T-cell (primary cell): ENCODE measurements at regions not wholly inside any gene's neighbourhood (a gene's known extent, or its start where the extent isn't known, plus 50 kb on each side); places are given as distances from the start of the nearest gene placed in this dataset.
"Not testable (repeated sequence)": the region's sequence is repeated elsewhere in the genome, so short reads cannot be mapped to it uniquely, and the experiment has no call there.

Source experiments
- ATAC-seq, 4 experiments: fragments of 200-7000 bp in 3 of 4; fragments of 150-1000 bp in 1 of 4; cut with Tn5 transposase; replicated peaks in 1 of 4; 1 replicate in 3 of 4; 2 replicates in 1 of 4; pipeline ENCODE4 v1.10.0; 2021; ENCODE audit warnings: moderate library complexity in 3 of 4, mild to moderate bottlenecking in 2 of 4, moderate number of reproducible peaks in 1 of 4
- CTCF ChIA-PET, 2 donors: fragments of 300-600 bp; sonication (Branson Sonifier 250); formaldehyde crosslinking; loops; one replicate each; lab custom pipeline; 2022; ENCODE audit warnings: antibody characterized with exemption in 2 of 2; lab: Charles Lee
- POLR2A ChIA-PET, 2 donors: fragments of 300-600 bp; sonication (Branson Sonifier 250); formaldehyde crosslinking; loops; one replicate each; lab custom pipeline; 2022; ENCODE audit warnings: antibody characterized with exemption in 2 of 2; lab: Charles Lee
- DNase-seq, 35 experiments: peaks; one replicate each; pipeline versions ENCODE4 v3.0.0 to v3.0.0-alpha.2; 2013 to 2023
- H3K27ac ChIP-seq: one replicate; pipeline ENCODE4 v1.5.1; 2013; ENCODE audit warnings: low read length
- H3K27me3 ChIP-seq, 2 experiments: replicated peaks in 1 of 2; 1 replicate in 1 of 2; 2 replicates in 1 of 2; pipeline versions ENCODE4 v1.6.1 to v1.7.0; 2013; ENCODE audit warnings: low read length in 1 of 2, mixed read lengths in 1 of 2; ENCODE audit not compliant: control insufficient read depth in 2 of 2, insufficient read depth in 2 of 2; ENCODE audit errors: extremely low read depth in 1 of 2
- H3K36me3 ChIP-seq, 2 donors: 1 replicate in 1 of 2; 2 replicates in 1 of 2; pipeline versions ENCODE4 v1.6.1 to v1.7.0; 2013; ENCODE audit warnings: low read length in 1 of 2; ENCODE audit not compliant: control insufficient read depth in 2 of 2, insufficient read depth in 1 of 2; ENCODE audit errors: extremely low read depth in 1 of 2
- H3K4me1 ChIP-seq, 2 experiments: 1 replicate in 1 of 2; 2 replicates in 1 of 2; pipeline versions ENCODE4 v1.6.1 to v1.7.0; 2013; ENCODE audit warnings: low read length in 2 of 2, mixed read lengths in 1 of 2; ENCODE audit not compliant: insufficient read depth in 2 of 2, control insufficient read depth in 1 of 2; ENCODE audit errors: extremely low read depth in 1 of 2
- H3K4me3 ChIP-seq, 2 donors: 1 replicate in 1 of 2; 2 replicates in 1 of 2; pipeline versions ENCODE4 v1.5.1 to v1.7.0; 2013; ENCODE audit warnings: mild to moderate bottlenecking in 2 of 2, low read length in 1 of 2, moderate library complexity in 1 of 2; ENCODE audit not compliant: control insufficient read depth in 1 of 2; ENCODE audit errors: extremely low read depth in 1 of 2
- H3K9me3 ChIP-seq: 2 replicates; pipeline ENCODE4 v1.7.0; 2013
- H3K27ac Mint-ChIP-seq, 2 donors: one replicate each; pipeline ENCODE4 v1.8.0; 2020 to 2021; ENCODE audit warnings: mild to moderate bottlenecking in 2 of 2, mixed read lengths in 2 of 2
- H3K27me3 Mint-ChIP-seq, 2 donors: one replicate each; pipeline ENCODE4 v1.8.0; 2021 to 2022; ENCODE audit warnings: mixed read lengths in 2 of 2
- H3K36me3 Mint-ChIP-seq: one replicate; pipeline ENCODE4 v1.8.0; 2021; ENCODE audit warnings: mixed read lengths
- H3K4me1 Mint-ChIP-seq, 3 donors: one replicate each; pipeline ENCODE4 v1.8.0; 2020 to 2022; ENCODE audit warnings: mixed read lengths in 3 of 3, mild to moderate bottlenecking in 1 of 3
- H3K4me3 Mint-ChIP-seq, 3 donors: one replicate each; pipeline ENCODE4 v1.8.0; 2020 to 2022; ENCODE audit warnings: mild to moderate bottlenecking in 3 of 3, mixed read lengths in 3 of 3, moderate library complexity in 3 of 3
- H3K9me3 Mint-ChIP-seq, 3 donors: one replicate each; pipeline ENCODE4 v1.8.0; 2020 to 2022; ENCODE audit warnings: mixed read lengths in 3 of 3
- WGBS: methylation state at CpG from one replicate; pipeline ENCODE4 v1.1.5; 2013; ENCODE audit warnings: missing lambda C conversion rate; ENCODE audit not compliant: insufficient coverage; 5-methylcytosine and 5-hydroxymethylcytosine counted together

GRCh38 chr14:100429537-100429936 lies 106.4 kb downstream of the SLC25A47 start:
- WGBS, result 40% methylated on average over 1 of the region's 3 CpGs
- H3K4me3 ChIP-seq, result no peak overlapping the region
- CTCF ChIA-PET, result no interaction called here

GRCh38 chr14:100430571-100430970 lies 107.4 kb downstream of the SLC25A47 start:
- H3K27ac Mint-ChIP-seq, result no peak overlapping the region
- Histone ChIP-seq H3K4me3 (no peak overlapping the region), H3K27me3 (no peaks in the 10 kb centered on the region), H3K4me1 (no peaks in the 10 kb centered on the region), H3K36me3 (no peaks in the 10 kb centered on the region), H3K9me3 (no peaks in the 10 kb centered on the region), H3K27ac (no peak overlapping the region)
- WGBS, result 88% methylated on average over 8 of the region's 11 CpGs
- H3K9me3 Mint-ChIP-seq, result no peaks in the 10 kb centered on the region
- ATAC-seq (no peak), DNase-seq (no peak)
- CTCF ChIA-PET, result interaction anchor here in 1 of 2 donors (0.5 kb wide), 1 partner anchor 51 kb away, joined by 3 read pairs; no protein-coding TSS in a partner anchor
- peaks cover 15% of the 10 kb centered on the region for H3K36me3 Mint-ChIP-seq
- POLR2A ChIA-PET, result no interaction called here
- H3K4me3 Mint-ChIP-seq, result no peak overlapping the region
- no peaks in the 10 kb centered on the region for H3K27me3 Mint-ChIP-seq
- H3K4me1 Mint-ChIP-seq, result peaks cover 0 to 5% (median 2%) of the 10 kb centered on the region in 3 donors

More at GRCh38 chr14:100429537-100429936, 106.4 kb downstream of the SLC25A47 start:
- Histone ChIP-seq H3K27me3 (no peaks in the 10 kb centered on the region), H3K36me3 (no peaks in the 10 kb centered on the region), H3K4me1 (peaks cover 0 to 5% of the 10 kb centered on the region in 2 experiments), H3K9me3 (no peaks in the 10 kb centered on the region), H3K27ac (no peak overlapping the region)
- Mint-ChIP-seq H3K4me3 (no peak overlapping the region), H3K27me3 (no peaks in the 10 kb centered on the region), H3K9me3 (no peaks in the 10 kb centered on the region), H3K36me3 (peaks cover 15% of the 10 kb centered on the region), H3K27ac (no peak overlapping the region), H3K4me1 (peaks cover 9 to 12% (median 10%) of the 10 kb centered on the region in 3 donors)
- ATAC-seq (no peak), DNase-seq (no peak)
- POLR2A ChIA-PET, result no interaction called here

- DNase-seq, H3K9me3 Mint-ChIP-seq, H3K27me3 Mint-ChIP-seq, H3K9me3 ChIP-seq, H3K27me3 ChIP-seq, H3K4me3 Mint-ChIP-seq, CTCF ChIA-PET, H3K4me1 ChIP-seq, H3K27ac Mint-ChIP-seq, H3K4me3 ChIP-seq, H3K36me3 ChIP-seq, H3K4me1 Mint-ChIP-seq, ATAC-seq, H3K27ac ChIP-seq: not testable (repeated sequence)
- no CpG with 5 or more reads among the region's 4 CpGs for WGBS
- H3K36me3 Mint-ChIP-seq, result peaks cover 15% of the 10 kb centered on the region
- POLR2A ChIA-PET, result interaction anchor here in 1 of 2 donors (0.6 kb wide), 1 partner anchor 391 kb away, joined by 3 read pairs; no protein-coding TSS in a partner anchor
Observed at GRCh38 chr14:100431461-100431860, 108.3 kb downstream of the SLC25A47 start.

GRCh38 chr14:100432652-100433427 lies 109.7 kb downstream of the SLC25A47 start:
- no peak for ATAC-seq
- CTCF ChIA-PET, result no interaction called here
- no peak for DNase-seq
- Mint-ChIP-seq H3K36me3 (peaks cover 15% of the 10 kb centered on the region), H3K4me3 (no peak overlapping the region), H3K27me3 (no peaks in the 10 kb centered on the region), H3K9me3 (no peaks in the 10 kb centered on the region), H3K4me1 (peaks cover 2 to 8% (median 4%) of the 10 kb centered on the region in 3 donors), H3K27ac (no peak overlapping the region)
- Histone ChIP-seq H3K9me3 (no peaks in the 10 kb centered on the region), H3K36me3 (no peaks in the 10 kb centered on the region), H3K4me3 (no peak overlapping the region), H3K4me1 (no peaks in the 10 kb centered on the region), H3K27ac (no peak overlapping the region), H3K27me3 (no peaks in the 10 kb centered on the region)
- POLR2A ChIA-PET, result no interaction called here
- 100% methylated on average over 3 of the region's 5 CpGs for WGBS

GRCh38 chr14:100433428-100433814 lies 110.3 kb downstream of the SLC25A47 start:
- Histone ChIP-seq H3K4me3 (no peak overlapping the region), H3K27me3 (no peaks in the 10 kb centered on the region), H3K9me3 (no peaks in the 10 kb centered on the region), H3K4me1 (no peaks in the 10 kb centered on the region), H3K27ac (no peak overlapping the region), H3K36me3 (no peaks in the 10 kb centered on the region)
- Mint-ChIP-seq H3K4me3 (no peak overlapping the region), H3K36me3 (peaks cover 15% of the 10 kb centered on the region), H3K4me1 (peaks cover 2 to 8% (median 4%) of the 10 kb centered on the region in 3 donors), H3K9me3 (no peaks in the 10 kb centered on the region), H3K27me3 (no peaks in the 10 kb centered on the region), H3K27ac (no peak overlapping the region)
- no peak for ATAC-seq
- no CpG with 5 or more reads among the region's 4 CpGs for WGBS
- POLR2A ChIA-PET, result no interaction called here
- DNase-seq, result no peak
- CTCF ChIA-PET, result no interaction called here

GRCh38 chr14:100434033-100434601 lies 111.0 kb downstream of the SLC25A47 start:
- no peaks in the 10 kb centered on the region for H3K36me3 ChIP-seq
- H3K36me3 Mint-ChIP-seq, result peaks cover 9% of the 10 kb centered on the region
- no peaks in the 10 kb centered on the region for H3K4me1 ChIP-seq
- no peaks in the 10 kb centered on the region for H3K27me3 Mint-ChIP-seq
- ChIA-PET POLR2A (no interaction called here), CTCF (no interaction called here)
- peaks cover 4 to 5% (median 5%) of the 10 kb centered on the region in 3 donors for H3K4me1 Mint-ChIP-seq
- H3K9me3 ChIP-seq, result no peaks in the 10 kb centered on the region
- no peaks in the 10 kb centered on the region for H3K27me3 ChIP-seq
- no peaks in the 10 kb centered on the region for H3K9me3 Mint-ChIP-seq
- no peak for ATAC-seq
- H3K4me3 ChIP-seq, result no peak overlapping the region
- H3K27ac ChIP-seq, result no peak overlapping the region
- H3K4me3 Mint-ChIP-seq, result no peak overlapping the region
- no peak overlapping the region for H3K27ac Mint-ChIP-seq
- DNase-seq, result no peak
- WGBS, result no CpG with 5 or more reads among the region's 3 CpGs
